Glutamatergic neuron (in vitro differentiated cells): ENCODE measurements at regions not wholly inside any gene's neighbourhood (a gene's known extent, or its start where the extent isn't known, plus 50 kb on each side); places are given as distances from the start of the nearest gene placed in this dataset.

Experiments
- DNase-seq: peaks from one replicate; pipeline ENCODE4 v3.0.0; 2022
- H3K27ac Mint-ChIP-seq: one replicate; pipeline ENCODE4 v1.8.0; 2020; ENCODE audit warnings: mild to moderate bottlenecking, mixed read lengths, inconsistent platforms; ENCODE audit not compliant: unreplicated experiment
- H3K27me3 Mint-ChIP-seq: one replicate; pipeline ENCODE4 v1.8.0; 2020; ENCODE audit warnings: mild to moderate bottlenecking, moderate library complexity, mixed read lengths, inconsistent platforms; ENCODE audit not compliant: unreplicated experiment
- H3K36me3 Mint-ChIP-seq: one replicate; pipeline ENCODE4 v1.8.0; 2020; ENCODE audit warnings: mild to moderate bottlenecking, mixed read lengths, inconsistent platforms; ENCODE audit not compliant: unreplicated experiment
- H3K4me1 Mint-ChIP-seq: one replicate; pipeline ENCODE4 v1.8.0; 2020; ENCODE audit warnings: mild to moderate bottlenecking, low read depth, mixed read lengths, inconsistent platforms; ENCODE audit not compliant: unreplicated experiment
- H3K4me3 Mint-ChIP-seq: one replicate; pipeline ENCODE4 v1.8.0; 2020; ENCODE audit warnings: mild to moderate bottlenecking, mixed read lengths, inconsistent platforms; ENCODE audit not compliant: unreplicated experiment
- H3K9me3 Mint-ChIP-seq: one replicate; pipeline ENCODE4 v1.8.0; 2020; ENCODE audit warnings: mild to moderate bottlenecking, moderate library complexity, mixed read lengths, inconsistent platforms; ENCODE audit not compliant: unreplicated experiment
- TF ChIP-seq, protein P1 (sequence below): fragments of 200-600 bp; sonication (generic); IDR thresholded peaks from one replicate; pipeline ENCODE4 v1.5.0; 2021; ENCODE audit not compliant: partially characterized antibody, unreplicated experiment

DNA sequence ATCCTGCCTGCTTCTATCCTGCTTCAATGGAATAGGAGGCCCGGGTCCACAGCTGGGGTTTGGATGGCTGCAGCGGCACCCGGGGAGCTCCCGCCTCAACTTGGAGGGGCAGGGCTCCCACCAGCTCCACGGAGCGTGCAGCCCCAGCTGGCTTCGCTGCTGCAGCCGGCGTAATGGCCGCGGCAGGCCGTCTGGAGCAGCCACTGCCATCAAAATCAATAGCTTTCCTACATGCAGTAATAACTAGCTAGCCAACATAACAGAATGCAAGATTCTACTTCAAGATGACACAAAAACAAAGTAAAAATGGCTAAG is 154.2 kb upstream of the RMP24 start:
- TF ChIP-seq, protein P1, sequence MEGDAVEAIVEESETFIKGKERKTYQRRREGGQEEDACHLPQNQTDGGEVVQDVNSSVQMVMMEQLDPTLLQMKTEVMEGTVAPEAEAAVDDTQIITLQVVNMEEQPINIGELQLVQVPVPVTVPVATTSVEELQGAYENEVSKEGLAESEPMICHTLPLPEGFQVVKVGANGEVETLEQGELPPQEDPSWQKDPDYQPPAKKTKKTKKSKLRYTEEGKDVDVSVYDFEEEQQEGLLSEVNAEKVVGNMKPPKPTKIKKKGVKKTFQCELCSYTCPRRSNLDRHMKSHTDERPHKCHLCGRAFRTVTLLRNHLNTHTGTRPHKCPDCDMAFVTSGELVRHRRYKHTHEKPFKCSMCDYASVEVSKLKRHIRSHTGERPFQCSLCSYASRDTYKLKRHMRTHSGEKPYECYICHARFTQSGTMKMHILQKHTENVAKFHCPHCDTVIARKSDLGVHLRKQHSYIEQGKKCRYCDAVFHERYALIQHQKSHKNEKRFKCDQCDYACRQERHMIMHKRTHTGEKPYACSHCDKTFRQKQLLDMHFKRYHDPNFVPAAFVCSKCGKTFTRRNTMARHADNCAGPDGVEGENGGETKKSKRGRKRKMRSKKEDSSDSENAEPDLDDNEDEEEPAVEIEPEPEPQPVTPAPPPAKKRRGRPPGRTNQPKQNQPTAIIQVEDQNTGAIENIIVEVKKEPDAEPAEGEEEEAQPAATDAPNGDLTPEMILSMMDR: no peak
- H3K27ac Mint-ChIP-seq: peak overlapping the region; percentile 9
- peak; percentile 62 for DNase-seq
- H3K4me1 Mint-ChIP-seq: peaks cover 13% of the 10 kb centered on the region
- peaks cover 3% of the 10 kb centered on the region for H3K27me3 Mint-ChIP-seq
- H3K4me3 Mint-ChIP-seq: no peak overlapping the region
- peaks cover 6% of the 10 kb centered on the region for H3K9me3 Mint-ChIP-seq
- peaks cover 4% of the 10 kb centered on the region for H3K36me3 Mint-ChIP-seq

DNA sequence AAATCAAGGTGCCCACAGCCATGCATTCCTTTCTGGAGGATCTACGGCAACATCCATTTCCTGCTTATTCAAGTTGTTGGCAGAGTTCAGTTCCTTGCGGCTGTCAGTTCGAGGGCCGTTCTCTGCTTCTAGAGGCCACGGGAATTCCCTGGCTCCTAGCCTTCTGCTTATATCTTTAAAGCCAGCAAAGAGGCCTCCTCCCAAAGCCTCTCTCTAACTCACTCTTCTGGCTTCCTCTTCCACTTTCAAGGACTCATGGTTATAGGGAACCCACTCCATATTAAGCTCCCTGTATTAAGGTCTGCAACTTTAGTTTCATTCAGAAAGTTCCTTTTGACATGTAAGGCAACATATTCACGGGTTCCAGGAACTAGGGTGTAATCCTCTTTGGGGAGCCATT is 150.1 kb upstream of the RMP24 start:
- Mint-ChIP-seq H3K4me3 (no peak overlapping the region), H3K9me3 (peaks cover 6% of the 10 kb centered on the region), H3K27me3 (peaks cover 3% of the 10 kb centered on the region), H3K27ac (no peak overlapping the region), H3K4me1 (peaks cover 18% of the 10 kb centered on the region), H3K36me3 (no peaks in the 10 kb centered on the region)
- TF ChIP-seq, protein P1: no peak
- DNase-seq: no peak

DNA sequence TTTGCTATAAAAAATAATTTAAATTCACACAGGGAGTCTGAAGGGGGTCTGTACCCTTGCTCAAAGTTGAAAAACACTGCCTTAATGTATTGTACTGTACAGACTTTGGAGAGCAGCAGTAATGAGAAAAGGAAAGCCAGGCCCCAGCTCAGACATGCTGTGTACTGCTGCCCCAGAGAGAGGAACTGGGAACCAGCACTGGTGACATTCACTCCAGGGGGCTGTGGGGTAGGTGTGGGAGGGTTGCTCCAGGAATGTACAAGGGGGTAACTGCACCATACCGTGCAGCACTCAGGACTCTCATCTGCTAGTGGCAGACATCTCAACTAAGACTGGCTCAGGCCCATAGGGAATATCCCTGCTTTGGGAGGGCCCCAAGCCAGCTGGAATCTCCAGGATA is 146.0 kb upstream of the RMP24 start:
- Mint-ChIP-seq H3K27me3 (no peaks in the 10 kb centered on the region), H3K27ac (peak overlapping the region; percentile 15), H3K9me3 (peaks cover 4% of the 10 kb centered on the region), H3K36me3 (peaks cover 15% of the 10 kb centered on the region), H3K4me3 (no peak overlapping the region), H3K4me1 (peaks cover 5% of the 10 kb centered on the region)
- TF ChIP-seq, protein P1: no peak
- DNase-seq: no peak

DNA sequence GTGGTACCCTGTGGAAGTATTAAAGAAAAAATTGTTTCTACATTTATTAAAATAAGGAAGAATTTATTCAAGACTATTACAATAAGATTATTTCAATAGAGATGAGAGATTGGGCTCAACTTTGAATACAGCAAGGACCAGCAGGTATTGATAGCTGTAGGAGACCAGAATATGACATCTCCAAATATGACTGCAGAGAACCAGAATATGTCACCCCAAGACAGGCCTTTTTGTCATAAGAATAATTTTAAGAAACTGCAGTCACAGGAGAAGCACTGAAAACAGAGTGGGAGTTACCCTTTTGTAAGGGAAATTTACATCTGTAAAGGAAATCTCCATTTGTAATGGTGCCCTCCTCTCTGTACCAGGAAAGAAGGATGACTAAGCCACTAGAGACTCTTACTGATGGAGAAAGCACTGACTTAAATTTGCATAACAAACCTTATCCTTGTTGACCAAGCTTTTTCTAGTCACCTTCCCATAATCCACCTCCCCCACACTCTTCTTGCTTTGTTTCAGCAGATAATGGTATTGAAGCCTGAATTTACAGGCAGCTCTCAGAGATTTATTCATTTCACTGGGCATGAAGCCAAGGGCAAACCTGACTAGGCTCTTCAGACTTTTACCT is 145.1 kb upstream of the RMP24 start:
- Mint-ChIP-seq H3K27ac (no peak overlapping the region), H3K4me1 (peaks cover 5% of the 10 kb centered on the region), H3K36me3 (peaks cover 23% of the 10 kb centered on the region), H3K4me3 (no peak overlapping the region), H3K27me3 (no peaks in the 10 kb centered on the region), H3K9me3 (peaks cover 7% of the 10 kb centered on the region)
- DNase-seq: no peak
- TF ChIP-seq, protein P1: no peak

DNA sequence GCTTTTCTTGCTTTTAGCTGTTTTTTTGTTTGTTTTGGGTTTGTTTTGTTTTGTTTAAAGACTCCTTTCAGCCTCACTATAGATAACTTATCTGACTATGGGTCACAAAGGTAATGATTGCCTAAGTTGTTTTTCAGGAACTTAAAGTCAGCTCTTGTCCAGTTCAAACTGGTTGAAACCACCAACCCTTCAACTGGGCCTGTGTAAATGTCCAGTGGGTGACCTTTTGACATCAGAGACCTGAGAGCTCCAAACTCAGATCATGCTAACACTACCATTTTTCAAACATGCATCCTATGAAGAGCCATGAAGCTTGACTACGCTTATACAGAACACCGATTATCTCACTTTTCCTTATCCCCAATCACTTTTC is 144.6 kb upstream of the RMP24 start:
- H3K36me3 Mint-ChIP-seq: peaks cover 28% of the 10 kb centered on the region
- H3K9me3 Mint-ChIP-seq: peaks cover 7% of the 10 kb centered on the region
- H3K27me3 Mint-ChIP-seq: no peaks in the 10 kb centered on the region
- H3K27ac Mint-ChIP-seq: no peak overlapping the region
- H3K4me1 Mint-ChIP-seq: peaks cover 5% of the 10 kb centered on the region
- TF ChIP-seq, protein P1: no peak
- H3K4me3 Mint-ChIP-seq: no peak overlapping the region
- DNase-seq: no peak
